Upper lobe of right lung (tissue), 1 donor: ENCODE measurements at regions not wholly inside any gene's neighbourhood (a gene's known extent, or its start where the extent isn't known, plus 50 kb on each side); places are given as distances from the start of the nearest gene placed in this dataset.
"Not testable (repeated sequence)": the region's sequence is repeated elsewhere in the genome, so short reads cannot be mapped to it uniquely, and the experiment has no call there.

ENCODE experiments used
- ATAC-seq: fragments of 200-7000 bp; cut with Tn5 transposase; one replicate; pipeline ENCODE4 v1.9.1; 2020; ENCODE audit warnings: mild to moderate bottlenecking, moderate library complexity
- DNase-seq: peaks from one replicate; pipeline ENCODE4 v3.0.0-alpha.2; 2020
- H3K27ac ChIP-seq: fragments of 200-600 bp; one replicate; pipeline ENCODE4 v1.8.0; 2022
- H3K27me3 ChIP-seq: fragments of 200-600 bp; one replicate; pipeline ENCODE4 v1.8.0; 2022; ENCODE audit warnings: mild to moderate bottlenecking
- H3K36me3 ChIP-seq: fragments of 200-600 bp; one replicate; pipeline ENCODE4 v1.8.0; 2022
- H3K4me1 ChIP-seq: fragments of 200-600 bp; one replicate; pipeline ENCODE4 v1.8.0; 2022
- H3K4me3 ChIP-seq: fragments of 200-600 bp; one replicate; pipeline ENCODE4 v1.8.0; 2022; ENCODE audit warnings: mild to moderate bottlenecking
- H3K9me3 ChIP-seq: fragments of 200-600 bp; one replicate; pipeline ENCODE4 v1.8.0; 2022
- CTCF ChIP-seq: fragments of 200-600 bp; IDR thresholded peaks from one replicate; pipeline ENCODE4 v1.8.0; 2022; ENCODE audit warnings: antibody characterized with exemption
- intact Hi-C: fragments of 100-400 bp; cut with DNase I; formaldehyde crosslinking; loops from one replicate; pipeline ENCODE4 v1.11.0; 2022
- donor health status: DM: no; HTN: yes; CAD: no; lungs with severe emphysema.

GRCh38 chr13:61880578-61881283 is 465.1 kb upstream of the PCDH20 start:
- Histone ChIP-seq H3K36me3 (no peaks in the 10 kb centered on the region), H3K4me3 (no peak overlapping the region), H3K4me1 (no peaks in the 10 kb centered on the region), H3K9me3 (peaks cover 4% of the 10 kb centered on the region), H3K27me3 (no peaks in the 10 kb centered on the region), H3K27ac (no peak overlapping the region)
- DNase-seq: no peak
- peak; percentile 55 for TF ChIP-seq CTCF
- intact Hi-C loops: no loop called here
- peak; percentile 81 for ATAC-seq

- ATAC-seq, H3K27ac ChIP-seq, H3K36me3 ChIP-seq, DNase-seq, H3K9me3 ChIP-seq, H3K4me3 ChIP-seq, H3K4me1 ChIP-seq, H3K27me3 ChIP-seq, intact Hi-C loops: not testable (repeated sequence)
Observed at GRCh38 chr13:61878565-61878964, 462.9 kb upstream of the PCDH20 start.

GRCh38 chr13:61874970-61875579 is 459.4 kb upstream of the PCDH20 start:
- no peaks in the 10 kb centered on the region for H3K27me3 ChIP-seq
- no peak for DNase-seq
- TF ChIP-seq CTCF: no peak
- no peaks in the 10 kb centered on the region for H3K36me3 ChIP-seq
- H3K9me3 ChIP-seq: peaks cover 4% of the 10 kb centered on the region
- intact Hi-C loops: no loop called here
- no peak overlapping the region for H3K27ac ChIP-seq
- no peaks in the 10 kb centered on the region for H3K4me1 ChIP-seq
- ATAC-seq: no peak
- H3K4me3 ChIP-seq: no peak overlapping the region

- ATAC-seq (no peak), DNase-seq (no peak)
- Histone ChIP-seq H3K36me3 (no peaks in the 10 kb centered on the region), H3K4me1 (no peaks in the 10 kb centered on the region), H3K27me3 (no peaks in the 10 kb centered on the region), H3K9me3 (peaks cover 4% of the 10 kb centered on the region), H3K27ac (no peak overlapping the region), H3K4me3 (no peak overlapping the region)
- TF ChIP-seq CTCF: no peak
- intact Hi-C loops: no loop called here
Observed at GRCh38 chr13:61873717-61874116, 458.1 kb upstream of the PCDH20 start.

- H3K27ac ChIP-seq: no peak overlapping the region
- no peak for TF ChIP-seq CTCF
- H3K4me3 ChIP-seq: no peak overlapping the region
- H3K36me3 ChIP-seq: no peaks in the 10 kb centered on the region
- intact Hi-C loops: no loop called here
- no peaks in the 10 kb centered on the region for H3K9me3 ChIP-seq
- no peak for ATAC-seq
- no peaks in the 10 kb centered on the region for H3K27me3 ChIP-seq
- DNase-seq: no peak
- H3K4me1 ChIP-seq: no peaks in the 10 kb centered on the region
Observed at GRCh38 chr13:61857198-61857597, 441.5 kb upstream of the PCDH20 start.

GRCh38 chr13:61852116-61852619 is 436.5 kb upstream of the PCDH20 start:
- intact Hi-C loops: no loop called here
- no peak for TF ChIP-seq CTCF
- DNase-seq: no peak
- H3K36me3 ChIP-seq: no peaks in the 10 kb centered on the region
- H3K27me3 ChIP-seq: no peaks in the 10 kb centered on the region
- H3K27ac ChIP-seq: no peak overlapping the region
- H3K9me3 ChIP-seq: no peaks in the 10 kb centered on the region
- ATAC-seq: no peak
- no peaks in the 10 kb centered on the region for H3K4me1 ChIP-seq
- no peak overlapping the region for H3K4me3 ChIP-seq
